Memory B cell (primary cell): ENCODE measurements at regions not wholly inside any gene's neighbourhood (a gene's known extent, or its start where the extent isn't known, plus 50 kb on each side); places are given as distances from the start of the nearest gene placed in this dataset.

Experiments used
- ATAC-seq: fragments of 150-1000 bp; cut with Tn5 transposase; 2 replicates; pipeline ENCODE4 v1.10.0; 2021; ENCODE audit warnings: low read depth, mild to moderate bottlenecking, moderate library complexity
- DNase-seq, 2 donors: peaks; one replicate each; pipeline ENCODE4 v3.0.0; 2022; ENCODE audit warnings: low spot score in 2 of 2
- H3K27ac Mint-ChIP-seq: one replicate; pipeline ENCODE4 v1.8.0; 2022; ENCODE audit warnings: mild to moderate bottlenecking, moderate library complexity, mixed read lengths
- H3K27me3 Mint-ChIP-seq: one replicate; pipeline ENCODE4 v1.8.0; 2022; ENCODE audit warnings: mixed read lengths
- H3K36me3 Mint-ChIP-seq: one replicate; pipeline ENCODE4 v1.8.0; 2022; ENCODE audit warnings: mild to moderate bottlenecking, mixed read lengths
- H3K4me1 Mint-ChIP-seq: one replicate; pipeline ENCODE4 v1.8.0; 2022; ENCODE audit warnings: mixed read lengths
- H3K4me3 Mint-ChIP-seq: one replicate; pipeline ENCODE4 v1.8.0; 2022; ENCODE audit warnings: mild to moderate bottlenecking, moderate library complexity, mixed read lengths
- H3K9me3 Mint-ChIP-seq: one replicate; pipeline ENCODE4 v1.8.0; 2022; ENCODE audit warnings: mixed read lengths

GRCh38 chr11:116200564-116200963 is 572.2 kb downstream of the BUD13 start:
- no peak for ATAC-seq
- Mint-ChIP-seq H3K36me3 (no peaks in the 10 kb centered on the region), H3K27ac (no peak overlapping the region), H3K27me3 (peaks cover 4% of the 10 kb centered on the region), H3K9me3 (no peaks in the 10 kb centered on the region), H3K4me1 (no peaks in the 10 kb centered on the region), H3K4me3 (no peak overlapping the region)
- no peak for DNase-seq

GRCh38 chr11:116199182-116199581 is 573.6 kb downstream of the BUD13 start:
- H3K27me3 Mint-ChIP-seq, result peaks cover 9% of the 10 kb centered on the region

GRCh38 chr11:116194156-116194904 is 578.5 kb downstream of the BUD13 start:
- Mint-ChIP-seq H3K4me1 (peaks cover 7% of the 10 kb centered on the region), H3K9me3 (no peaks in the 10 kb centered on the region), H3K4me3 (no peak overlapping the region), H3K27me3 (peaks cover 18% of the 10 kb centered on the region), H3K36me3 (peaks cover 2% of the 10 kb centered on the region), H3K27ac (no peak overlapping the region)
- ATAC-seq, result no peak
- DNase-seq, result no peak

More at GRCh38 chr11:116199182-116199581, 573.6 kb downstream of the BUD13 start:
- no peak overlapping the region for H3K4me3 Mint-ChIP-seq
- no peaks in the 10 kb centered on the region for H3K4me1 Mint-ChIP-seq
- ATAC-seq, result no peak
- H3K9me3 Mint-ChIP-seq, result no peaks in the 10 kb centered on the region
- peaks cover 2% of the 10 kb centered on the region for H3K36me3 Mint-ChIP-seq
- no peak for DNase-seq
- H3K27ac Mint-ChIP-seq, result no peak overlapping the region

- Mint-ChIP-seq H3K36me3 (peaks cover 2% of the 10 kb centered on the region), H3K4me3 (no peak overlapping the region), H3K27me3 (peaks cover 22% of the 10 kb centered on the region), H3K9me3 (no peaks in the 10 kb centered on the region), H3K4me1 (peaks cover 7% of the 10 kb centered on the region), H3K27ac (no peak overlapping the region)
- DNase-seq (no peak), ATAC-seq (no peak)
These were observed 579.3 kb downstream of the BUD13 start for GRCh38 chr11:116193321-116194131.

GRCh38 chr11:116192509-116193210 is 580.1 kb downstream of the BUD13 start:
- Mint-ChIP-seq H3K4me1 (peaks cover 7% of the 10 kb centered on the region), H3K27me3 (peaks cover 20% of the 10 kb centered on the region), H3K9me3 (no peaks in the 10 kb centered on the region), H3K36me3 (peaks cover 2% of the 10 kb centered on the region), H3K27ac (no peak overlapping the region), H3K4me3 (no peak overlapping the region)
- DNase-seq (no peak), ATAC-seq (no peak)

GRCh38 chr11:116190861-116191260 is 581.9 kb downstream of the BUD13 start:
- Mint-ChIP-seq H3K4me3 (no peak overlapping the region), H3K4me1 (peaks cover 7% of the 10 kb centered on the region), H3K27ac (no peak overlapping the region), H3K9me3 (no peaks in the 10 kb centered on the region), H3K36me3 (peaks cover 2% of the 10 kb centered on the region), H3K27me3 (peaks cover 19% of the 10 kb centered on the region)
- ATAC-seq, result no peak
- no peak for DNase-seq

- Mint-ChIP-seq H3K4me3 (no peak overlapping the region), H3K27me3 (peaks cover 21% of the 10 kb centered on the region), H3K27ac (no peak overlapping the region), H3K4me1 (peaks cover 7% of the 10 kb centered on the region), H3K9me3 (no peaks in the 10 kb centered on the region), H3K36me3 (no peaks in the 10 kb centered on the region)
- DNase-seq, result no peak
- ATAC-seq, result no peak
These were observed 583.2 kb downstream of the BUD13 start for GRCh38 chr11:116189408-116190170.

GRCh38 chr11:116188350-116188749 is 584.4 kb downstream of the BUD13 start:
- H3K27me3 Mint-ChIP-seq, result peaks cover 13% of the 10 kb centered on the region
- no peak overlapping the region for H3K27ac Mint-ChIP-seq
- peaks cover 1% of the 10 kb centered on the region for H3K4me1 Mint-ChIP-seq
- no peak overlapping the region for H3K4me3 Mint-ChIP-seq
- ATAC-seq (no peak), DNase-seq (no peak)
- H3K36me3 Mint-ChIP-seq, result no peaks in the 10 kb centered on the region
- no peaks in the 10 kb centered on the region for H3K9me3 Mint-ChIP-seq

- ATAC-seq (no peak), DNase-seq (no peak)
- Mint-ChIP-seq H3K4me3 (no peak overlapping the region), H3K4me1 (no peaks in the 10 kb centered on the region), H3K36me3 (no peaks in the 10 kb centered on the region), H3K9me3 (no peaks in the 10 kb centered on the region), H3K27ac (no peak overlapping the region), H3K27me3 (peaks cover 13% of the 10 kb centered on the region)
These were observed 585.8 kb downstream of the BUD13 start for GRCh38 chr11:116187026-116187425.

GRCh38 chr11:116185551-116185950 is 587.2 kb downstream of the BUD13 start:
- DNase-seq (no peak), ATAC-seq (no peak)
- no peaks in the 10 kb centered on the region for H3K9me3 Mint-ChIP-seq
- peaks cover 13% of the 10 kb centered on the region for H3K27me3 Mint-ChIP-seq
- no peak overlapping the region for H3K4me3 Mint-ChIP-seq
- H3K27ac Mint-ChIP-seq, result no peak overlapping the region
- H3K36me3 Mint-ChIP-seq, result no peaks in the 10 kb centered on the region
- no peaks in the 10 kb centered on the region for H3K4me1 Mint-ChIP-seq

GRCh38 chr11:116184763-116185162 is 588.0 kb downstream of the BUD13 start:
- Mint-ChIP-seq H3K4me3 (no peak overlapping the region), H3K27me3 (peaks cover 11% of the 10 kb centered on the region), H3K4me1 (no peaks in the 10 kb centered on the region), H3K9me3 (no peaks in the 10 kb centered on the region), H3K27ac (no peak overlapping the region), H3K36me3 (no peaks in the 10 kb centered on the region)
- no peak for ATAC-seq
- DNase-seq, result no peak

- no peak overlapping the region for H3K4me3 Mint-ChIP-seq
- no peak for DNase-seq
- no peaks in the 10 kb centered on the region for H3K36me3 Mint-ChIP-seq
- no peak for ATAC-seq
- H3K4me1 Mint-ChIP-seq, result no peaks in the 10 kb centered on the region
- no peaks in the 10 kb centered on the region for H3K9me3 Mint-ChIP-seq
- H3K27ac Mint-ChIP-seq, result no peak overlapping the region
- peaks cover 9% of the 10 kb centered on the region for H3K27me3 Mint-ChIP-seq
These were observed 590.3 kb downstream of the BUD13 start for GRCh38 chr11:116182356-116182966.

GRCh38 chr11:116180806-116181600 is 591.8 kb downstream of the BUD13 start:
- Mint-ChIP-seq H3K4me1 (no peaks in the 10 kb centered on the region), H3K27ac (no peak overlapping the region), H3K4me3 (no peak overlapping the region), H3K36me3 (no peaks in the 10 kb centered on the region), H3K27me3 (peaks cover 9% of the 10 kb centered on the region), H3K9me3 (no peaks in the 10 kb centered on the region)
- DNase-seq, result no peak
- no peak for ATAC-seq
